ENCODE measurements at regions not wholly inside any gene's neighbourhood (a gene's known extent, or its start where the extent isn't known, plus 50 kb on each side); places are given as distances from the start of the nearest gene placed in this dataset.
A peak's percentile ranks its signal among the peaks of the same experiment; 100 is the strongest.
"Not testable (repeated sequence)": the region's sequence is repeated elsewhere in the genome, so short reads cannot be mapped to it uniquely, and the experiment has no call there.

DNA sequence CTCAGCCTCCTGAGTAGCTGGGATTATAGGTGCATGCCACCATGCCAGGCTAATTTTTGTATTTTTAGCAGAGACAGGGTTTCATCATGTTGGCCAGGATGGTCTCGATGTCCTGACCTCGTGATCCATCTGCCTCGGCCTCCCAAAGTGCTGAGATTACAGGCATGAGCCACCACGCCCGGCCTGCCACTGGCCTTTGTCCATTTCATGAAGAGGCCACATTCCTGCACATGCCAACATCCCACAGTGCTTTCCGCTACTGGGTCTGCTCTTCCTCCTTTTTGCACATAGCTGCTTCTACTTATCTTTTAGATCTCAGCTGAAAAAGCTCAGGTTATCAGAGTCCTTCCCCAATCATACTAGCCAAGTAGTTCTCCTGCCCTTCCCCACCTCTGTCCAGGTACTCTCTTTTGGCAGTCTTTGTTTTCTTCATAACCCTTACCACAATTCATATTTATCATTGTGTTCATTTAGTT is 59.2 kb upstream of the PTPRJ start:
- DNase-seq (ENCODE audit: low spot score); H4K20me1 ChIP-seq (replicated peaks; ENCODE audit: insufficient read depth); H3K4me3 Mint-ChIP-seq; H3K4me1 ChIP-seq (ENCODE audit: insufficient read depth); H3K27me3 ChIP-seq (ENCODE audit: insufficient read depth); H3K4me2 ChIP-seq; H2AFZ ChIP-seq; H3K9me3 Mint-ChIP-seq; H3K27ac ChIP-seq (ENCODE audit: low read depth); H3F3A ChIP-seq (replicated peaks; ENCODE audit: low read depth); H3K27ac Mint-ChIP-seq; H3K4me3 ChIP-seq; H3K36me3 ChIP-seq (ENCODE audit: insufficient read depth); H3K79me2 ChIP-seq (replicated peaks; ENCODE audit: insufficient read depth); H3K36me3 Mint-ChIP-seq (ENCODE audit: low read depth); ATAC-seq; H3K9me2 ChIP-seq (ENCODE audit: insufficient read depth): not testable (repeated sequence)
- H3K4me1 Mint-ChIP-seq, result peaks cover 16% of the 10 kb centered on the region; the same call in 2 of the 3 replicates
- H3K27me3 Mint-ChIP-seq (ENCODE audit: insufficient read depth, low read depth, poor library complexity), result peaks cover 16% of the 10 kb centered on the region

DNA sequence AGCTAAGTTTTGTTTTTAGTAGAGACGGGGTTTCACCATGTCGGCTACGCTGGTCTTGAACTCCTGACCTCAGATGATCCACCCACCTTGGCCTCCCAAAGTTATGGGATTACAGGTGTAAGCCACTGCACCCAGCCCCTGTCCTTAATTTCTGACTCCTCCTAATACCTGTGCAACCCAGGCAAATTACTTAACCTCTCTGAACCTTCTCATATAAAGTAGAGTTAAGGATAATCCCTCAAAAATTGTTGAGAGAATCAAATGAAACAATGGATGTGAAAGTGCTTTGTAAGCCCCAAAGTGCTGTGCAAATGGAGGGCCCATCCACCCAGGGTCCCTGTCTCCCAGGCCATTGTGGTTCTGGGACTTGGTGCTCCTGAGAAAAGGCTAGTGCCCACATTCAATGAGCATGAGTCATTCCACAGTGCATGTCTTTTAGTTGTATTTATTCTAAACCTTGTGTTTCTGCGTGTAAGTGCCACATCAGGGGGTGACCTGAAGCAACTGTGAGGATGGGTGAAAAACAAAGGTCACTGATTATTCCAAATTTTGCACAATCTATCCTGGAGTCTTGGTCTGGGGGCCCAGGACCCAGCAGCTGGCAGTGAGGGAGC is 61.4 kb upstream of the PTPRJ start:
- H3K9me3 Mint-ChIP-seq, result no peaks in the 10 kb centered on the region

DNA sequence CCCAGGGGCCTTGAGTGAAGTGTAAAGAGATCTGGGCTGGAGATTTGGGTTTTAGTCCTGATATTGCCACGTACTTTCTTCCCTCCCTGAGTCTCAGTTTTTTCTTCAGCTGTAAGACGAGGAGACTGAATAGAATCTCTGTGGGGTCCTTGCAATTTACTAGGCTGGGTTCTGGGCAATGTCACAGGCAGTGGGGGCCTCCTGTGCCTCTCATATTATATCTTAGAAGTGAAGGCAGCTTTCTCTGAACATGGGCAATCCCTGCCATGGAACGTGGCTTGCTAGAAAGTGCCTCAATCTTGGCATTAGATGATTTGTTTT is 62.0 kb upstream of the PTPRJ start:
- H3K27me3 ChIP-seq (ENCODE audit: insufficient read depth), result no peaks in the 10 kb centered on the region
- H3K27ac ChIP-seq (ENCODE audit: low read depth), result no peak overlapping the region
- no peak overlapping the region for H3K4me3 Mint-ChIP-seq
- H3K9me3 Mint-ChIP-seq, result no peaks in the 10 kb centered on the region
- H3K36me3 ChIP-seq (ENCODE audit: insufficient read depth), result no peaks in the 10 kb centered on the region
- H3F3A ChIP-seq (replicated peaks; ENCODE audit: low read depth), result no peaks in the 10 kb centered on the region
- H3K27me3 Mint-ChIP-seq (ENCODE audit: insufficient read depth, low read depth, poor library complexity), result peaks cover 19% of the 10 kb centered on the region
- DNase-seq (ENCODE audit: low spot score), result no peak
- H3K4me3 ChIP-seq, result no peak overlapping the region
- H3K9me2 ChIP-seq (ENCODE audit: insufficient read depth), result no peaks in the 10 kb centered on the region
- ATAC-seq, result no peak
- 0 out of 2 replicates have a peak, but pooled peaks cover 5% of the 10 kb centered on the region for H3K4me1 ChIP-seq (ENCODE audit: insufficient read depth)
- H2AFZ ChIP-seq, result peak overlapping the region; percentile 90
- no peak overlapping the region for H3K4me2 ChIP-seq
- H3K79me2 ChIP-seq (replicated peaks; ENCODE audit: insufficient read depth), result no peaks in the 10 kb centered on the region
- no peaks in the 10 kb centered on the region for H4K20me1 ChIP-seq (replicated peaks; ENCODE audit: insufficient read depth)
- no peaks in the 10 kb centered on the region for H3K36me3 Mint-ChIP-seq (ENCODE audit: low read depth)
- H3K4me1 Mint-ChIP-seq, result peaks cover 20% of the 10 kb centered on the region; the same call in 2 of the 3 replicates
- no peak overlapping the region for H3K27ac Mint-ChIP-seq
- TF ChIP-seq, protein P1, sequence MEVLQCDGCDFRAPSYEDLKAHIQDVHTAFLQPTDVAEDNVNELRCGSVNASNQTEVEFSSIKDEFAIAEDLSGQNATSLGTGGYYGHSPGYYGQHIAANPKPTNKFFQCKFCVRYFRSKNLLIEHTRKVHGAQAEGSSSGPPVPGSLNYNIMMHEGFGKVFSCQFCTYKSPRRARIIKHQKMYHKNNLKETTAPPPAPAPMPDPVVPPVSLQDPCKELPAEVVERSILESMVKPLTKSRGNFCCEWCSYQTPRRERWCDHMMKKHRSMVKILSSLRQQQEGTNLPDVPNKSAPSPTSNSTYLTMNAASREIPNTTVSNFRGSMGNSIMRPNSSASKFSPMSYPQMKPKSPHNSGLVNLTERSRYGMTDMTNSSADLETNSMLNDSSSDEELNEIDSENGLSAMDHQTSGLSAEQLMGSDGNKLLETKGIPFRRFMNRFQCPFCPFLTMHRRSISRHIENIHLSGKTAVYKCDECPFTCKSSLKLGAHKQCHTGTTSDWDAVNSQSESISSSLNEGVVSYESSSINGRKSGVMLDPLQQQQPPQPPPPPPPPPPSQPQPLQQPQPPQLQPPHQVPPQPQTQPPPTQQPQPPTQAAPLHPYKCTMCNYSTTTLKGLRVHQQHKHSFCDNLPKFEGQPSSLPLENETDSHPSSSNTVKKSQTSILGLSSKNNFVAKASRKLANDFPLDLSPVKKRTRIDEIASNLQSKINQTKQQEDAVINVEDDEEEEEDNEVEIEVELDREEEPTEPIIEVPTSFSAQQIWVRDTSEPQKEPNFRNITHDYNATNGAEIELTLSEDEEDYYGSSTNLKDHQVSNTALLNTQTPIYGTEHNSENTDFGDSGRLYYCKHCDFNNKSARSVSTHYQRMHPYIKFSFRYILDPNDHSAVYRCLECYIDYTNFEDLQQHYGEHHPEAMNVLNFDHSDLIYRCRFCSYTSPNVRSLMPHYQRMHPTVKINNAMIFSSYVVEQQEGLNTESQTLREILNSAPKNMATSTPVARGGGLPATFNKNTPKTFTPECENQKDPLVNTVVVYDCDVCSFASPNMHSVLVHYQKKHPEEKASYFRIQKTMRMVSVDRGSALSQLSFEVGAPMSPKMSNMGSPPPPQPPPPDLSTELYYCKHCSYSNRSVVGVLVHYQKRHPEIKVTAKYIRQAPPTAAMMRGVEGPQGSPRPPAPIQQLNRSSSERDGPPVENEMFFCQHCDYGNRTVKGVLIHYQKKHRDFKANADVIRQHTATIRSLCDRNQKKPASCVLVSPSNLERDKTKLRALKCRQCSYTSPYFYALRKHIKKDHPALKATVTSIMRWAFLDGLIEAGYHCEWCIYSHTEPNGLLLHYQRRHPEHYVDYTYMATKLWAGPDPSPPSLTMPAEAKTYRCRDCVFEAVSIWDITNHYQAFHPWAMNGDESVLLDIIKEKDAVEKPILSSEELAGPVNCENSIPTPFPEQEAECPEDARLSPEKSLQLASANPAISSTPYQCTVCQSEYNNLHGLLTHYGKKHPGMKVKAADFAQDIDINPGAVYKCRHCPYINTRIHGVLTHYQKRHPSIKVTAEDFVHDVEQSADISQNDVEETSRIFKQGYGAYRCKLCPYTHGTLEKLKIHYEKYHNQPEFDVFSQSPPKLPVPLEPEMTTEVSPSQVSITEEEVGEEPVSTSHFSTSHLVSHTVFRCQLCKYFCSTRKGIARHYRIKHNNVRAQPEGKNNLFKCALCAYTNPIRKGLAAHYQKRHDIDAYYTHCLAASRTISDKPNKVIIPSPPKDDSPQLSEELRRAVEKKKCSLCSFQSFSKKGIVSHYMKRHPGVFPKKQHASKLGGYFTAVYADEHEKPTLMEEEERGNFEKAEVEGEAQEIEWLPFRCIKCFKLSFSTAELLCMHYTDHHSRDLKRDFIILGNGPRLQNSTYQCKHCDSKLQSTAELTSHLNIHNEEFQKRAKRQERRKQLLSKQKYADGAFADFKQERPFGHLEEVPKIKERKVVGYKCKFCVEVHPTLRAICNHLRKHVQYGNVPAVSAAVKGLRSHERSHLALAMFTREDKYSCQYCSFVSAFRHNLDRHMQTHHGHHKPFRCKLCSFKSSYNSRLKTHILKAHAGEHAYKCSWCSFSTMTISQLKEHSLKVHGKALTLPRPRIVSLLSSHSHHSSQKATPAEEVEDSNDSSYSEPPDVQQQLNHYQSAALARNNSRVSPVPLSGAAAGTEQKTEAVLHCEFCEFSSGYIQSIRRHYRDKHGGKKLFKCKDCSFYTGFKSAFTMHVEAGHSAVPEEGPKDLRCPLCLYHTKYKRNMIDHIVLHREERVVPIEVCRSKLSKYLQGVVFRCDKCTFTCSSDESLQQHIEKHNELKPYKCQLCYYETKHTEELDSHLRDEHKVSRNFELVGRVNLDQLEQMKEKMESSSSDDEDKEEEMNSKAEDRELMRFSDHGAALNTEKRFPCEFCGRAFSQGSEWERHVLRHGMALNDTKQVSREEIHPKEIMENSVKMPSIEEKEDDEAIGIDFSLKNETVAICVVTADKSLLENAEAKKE (CRISPR knock-in tag; IDR thresholded peaks at IDR 0.05), result no peak

More for the DNA sequence above, 61.4 kb upstream of the PTPRJ start:
- Histone ChIP-seq H3K27ac (ENCODE audit: low read depth) (no peak overlapping the region), H3K4me3 (no peak overlapping the region), H3K79me2 (replicated peaks; ENCODE audit: insufficient read depth) (no peaks in the 10 kb centered on the region), H3K36me3 (ENCODE audit: insufficient read depth) (no peaks in the 10 kb centered on the region), H2AFZ (peak overlapping the region; percentile 3; the same call in 1 of the 2 replicates), H3K4me1 (ENCODE audit: insufficient read depth) (no peaks in the 10 kb centered on the region), H3F3A (replicated peaks; ENCODE audit: low read depth) (no peaks in the 10 kb centered on the region), H4K20me1 (replicated peaks; ENCODE audit: insufficient read depth) (no peaks in the 10 kb centered on the region), H3K27me3 (ENCODE audit: insufficient read depth) (no peaks in the 10 kb centered on the region), H3K4me2 (no peak overlapping the region), H3K9me2 (ENCODE audit: insufficient read depth) (no peaks in the 10 kb centered on the region)
- TF ChIP-seq POLR2AphosphoS5 (IDR thresholded peaks at IDR 0.05; ENCODE audit: low read depth) (no peak), STAT1 (IDR thresholded peaks at IDR 0.05; ENCODE audit: unreplicated experiment) (no peak), CREB1 (CRISPR knock-in tag; IDR thresholded peaks at IDR 0.05; ENCODE audit: low read depth) (no peak), NANOG (IDR thresholded peaks at IDR 0.05; ENCODE audit: borderline replicate concordance) (no peak), EZH2 (IDR thresholded peaks at IDR 0.05; ENCODE audit: low read depth, unreplicated experiment) (no peak), ZNF331 (CRISPR knock-in tag; IDR thresholded peaks at IDR 0.05; ENCODE audit: low read depth) (no peak), EZH2phosphoT487 (IDR thresholded peaks at IDR 0.05; ENCODE audit: unreplicated experiment) (no peak)
- TF ChIP-seq, protein P2, sequence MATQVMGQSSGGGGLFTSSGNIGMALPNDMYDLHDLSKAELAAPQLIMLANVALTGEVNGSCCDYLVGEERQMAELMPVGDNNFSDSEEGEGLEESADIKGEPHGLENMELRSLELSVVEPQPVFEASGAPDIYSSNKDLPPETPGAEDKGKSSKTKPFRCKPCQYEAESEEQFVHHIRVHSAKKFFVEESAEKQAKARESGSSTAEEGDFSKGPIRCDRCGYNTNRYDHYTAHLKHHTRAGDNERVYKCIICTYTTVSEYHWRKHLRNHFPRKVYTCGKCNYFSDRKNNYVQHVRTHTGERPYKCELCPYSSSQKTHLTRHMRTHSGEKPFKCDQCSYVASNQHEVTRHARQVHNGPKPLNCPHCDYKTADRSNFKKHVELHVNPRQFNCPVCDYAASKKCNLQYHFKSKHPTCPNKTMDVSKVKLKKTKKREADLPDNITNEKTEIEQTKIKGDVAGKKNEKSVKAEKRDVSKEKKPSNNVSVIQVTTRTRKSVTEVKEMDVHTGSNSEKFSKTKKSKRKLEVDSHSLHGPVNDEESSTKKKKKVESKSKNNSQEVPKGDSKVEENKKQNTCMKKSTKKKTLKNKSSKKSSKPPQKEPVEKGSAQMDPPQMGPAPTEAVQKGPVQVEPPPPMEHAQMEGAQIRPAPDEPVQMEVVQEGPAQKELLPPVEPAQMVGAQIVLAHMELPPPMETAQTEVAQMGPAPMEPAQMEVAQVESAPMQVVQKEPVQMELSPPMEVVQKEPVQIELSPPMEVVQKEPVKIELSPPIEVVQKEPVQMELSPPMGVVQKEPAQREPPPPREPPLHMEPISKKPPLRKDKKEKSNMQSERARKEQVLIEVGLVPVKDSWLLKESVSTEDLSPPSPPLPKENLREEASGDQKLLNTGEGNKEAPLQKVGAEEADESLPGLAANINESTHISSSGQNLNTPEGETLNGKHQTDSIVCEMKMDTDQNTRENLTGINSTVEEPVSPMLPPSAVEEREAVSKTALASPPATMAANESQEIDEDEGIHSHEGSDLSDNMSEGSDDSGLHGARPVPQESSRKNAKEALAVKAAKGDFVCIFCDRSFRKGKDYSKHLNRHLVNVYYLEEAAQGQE (IDR thresholded peaks at IDR 0.05; ENCODE audit: unreplicated experiment), result no peak
- Mint-ChIP-seq H3K27ac (0 out of 2 replicates have a peak overlapping the region, but pooled peaks have one; percentile 56), H3K27me3 (ENCODE audit: insufficient read depth, low read depth, poor library complexity) (peaks cover 17% of the 10 kb centered on the region), H3K4me1 (peaks cover 16% of the 10 kb centered on the region; the same call in 2 of the 3 replicates), H3K36me3 (ENCODE audit: low read depth) (no peaks in the 10 kb centered on the region), H3K4me3 (no peak overlapping the region)
- ATAC-seq, result no peak
- no peak for DNase-seq (ENCODE audit: low spot score)
